Neural progenitor cell (in vitro differentiated cells): ENCODE measurements at regions not wholly inside any gene's neighbourhood (a gene's known extent, or its start where the extent isn't known, plus 50 kb on each side); places are given as distances from the start of the nearest gene placed in this dataset.
"Not testable (repeated sequence)": the region's sequence is repeated elsewhere in the genome, so short reads cannot be mapped to it uniquely, and the experiment has no call there.

Experiments used
- DNase-seq: peaks from one replicate; pipeline ENCODE4 v3.0.0-alpha.2; 2016; ENCODE audit warnings: low spot score
- H2AFZ ChIP-seq: fragments of 200-600 bp; sonication (generic); replicated peaks from 2 replicates; pipeline ENCODE4 v1.6.1; 2016; ENCODE audit warnings: antibody characterized with exemption
- H3F3A ChIP-seq: fragments of 200-600 bp; sonication (generic); 2 replicates; pipeline ENCODE4 v1.6.1; 2016; ENCODE audit warnings: antibody characterized with exemption, low read depth
- H3K27ac ChIP-seq: fragments of 200-600 bp; sonication (generic); 2 replicates; pipeline ENCODE4 v1.5.1; 2016; ENCODE audit warnings: mild to moderate bottlenecking
- H3K27me3 ChIP-seq: fragments of 200-600 bp; sonication (generic); 2 replicates; pipeline ENCODE4 v1.6.1; 2016; ENCODE audit warnings: mild to moderate bottlenecking, moderate library complexity
- H3K36me3 ChIP-seq: fragments of 200-600 bp; sonication (generic); 2 replicates; pipeline ENCODE4 v1.5.1; 2016
- H3K4me1 ChIP-seq: fragments of 200-600 bp; sonication (generic); 2 replicates; pipeline ENCODE4 v1.6.1; 2016; ENCODE audit warnings: mixed run types
- H3K4me2 ChIP-seq: fragments of 200-600 bp; sonication (generic); 2 replicates; pipeline ENCODE4 v1.6.1; 2016
- H3K4me3 ChIP-seq: fragments of 200-600 bp; sonication (generic); 2 replicates; pipeline ENCODE4 v1.5.1; 2016
- H3K79me2 ChIP-seq: fragments of 200-600 bp; sonication (generic); 2 replicates; pipeline ENCODE4 v1.6.1; 2016; ENCODE audit warnings: low read depth
- H3K9ac ChIP-seq: fragments of 200-600 bp; sonication (generic); 2 replicates; pipeline ENCODE4 v1.6.1; 2016
- H3K9me3 ChIP-seq: fragments of 200-600 bp; sonication (generic); 2 replicates; pipeline ENCODE4 v1.5.1; 2016; ENCODE audit warnings: low read depth
- H4K20me1 ChIP-seq: fragments of 200-600 bp; sonication (generic); 2 replicates; pipeline ENCODE4 v1.6.1; 2016; ENCODE audit warnings: low read depth
- H3K27ac Mint-ChIP-seq: 3 replicates; pipeline ENCODE4 v1.8.0; 2021; ENCODE audit warnings: mixed read lengths
- H3K27me3 Mint-ChIP-seq: 2 replicates; pipeline ENCODE4 v1.8.0; 2022; ENCODE audit warnings: low read depth, mild to moderate bottlenecking, inconsistent platforms, moderate library complexity, mixed read lengths; ENCODE audit not compliant: insufficient read depth
- H3K36me3 Mint-ChIP-seq: 3 replicates; pipeline ENCODE4 v1.8.0; 2021; ENCODE audit warnings: mixed read lengths
- H3K4me1 Mint-ChIP-seq: 3 replicates; pipeline ENCODE4 v1.8.0; 2021; ENCODE audit warnings: mixed read lengths
- H3K4me3 Mint-ChIP-seq: 3 replicates; pipeline ENCODE4 v1.8.0; 2021; ENCODE audit warnings: mild to moderate bottlenecking, moderate library complexity, mixed read lengths
- H3K9me3 Mint-ChIP-seq: 3 replicates; pipeline ENCODE4 v1.8.0; 2020; ENCODE audit warnings: mixed read lengths
- CTCF ChIP-seq: fragments of 200-600 bp; sonication (generic); IDR thresholded peaks from 2 replicates; pipeline ENCODE4 v1.5.1; 2017; ENCODE audit warnings: antibody characterized with exemption, mild to moderate bottlenecking
- EZH2 ChIP-seq: fragments of 200-600 bp; sonication (generic); IDR thresholded peaks from 2 replicates; pipeline ENCODE4 v1.6.1; 2017; ENCODE audit warnings: antibody characterized with exemption, mild to moderate bottlenecking, moderate library complexity
- EZH2phosphoT487 ChIP-seq: fragments of 200-600 bp; sonication (generic); IDR thresholded peaks from 2 replicates; pipeline ENCODE4 v1.6.1; 2017; ENCODE audit warnings: antibody characterized with exemption

GRCh38 chr5:145462525-145462924 lies 372.6 kb downstream of the PRELID2 start:
- Mint-ChIP-seq H3K9me3 (no peaks in the 10 kb centered on the region), H3K27me3 (no peaks in the 10 kb centered on the region), H3K4me3 (no peak overlapping the region), H3K4me1 (no peaks in the 10 kb centered on the region), H3K36me3 (no peaks in the 10 kb centered on the region), H3K27ac (no peak overlapping the region)
- Histone ChIP-seq H3K4me1 (no peaks in the 10 kb centered on the region), H3K36me3 (no peaks in the 10 kb centered on the region), H3K9ac (no peak overlapping the region), H3K4me3 (no peak overlapping the region), H3F3A (no peaks in the 10 kb centered on the region), H3K4me2 (no peak overlapping the region), H4K20me1 (no peaks in the 10 kb centered on the region), H3K27me3 (no peaks in the 10 kb centered on the region), H3K9me3 (no peaks in the 10 kb centered on the region), H2AFZ (no peak overlapping the region), H3K79me2 (no peaks in the 10 kb centered on the region), H3K27ac (no peak overlapping the region)
- no peak for DNase-seq
- TF ChIP-seq CTCF, result no peak
- TF ChIP-seq EZH2phosphoT487, result no peak
- no peak for TF ChIP-seq EZH2

GRCh38 chr5:145450286-145450885 lies 384.8 kb downstream of the PRELID2 start:
- Mint-ChIP-seq H3K27ac (no peak overlapping the region), H3K4me1 (peaks cover 8% of the 10 kb centered on the region), H3K27me3 (no peaks in the 10 kb centered on the region), H3K9me3 (peaks cover 15% of the 10 kb centered on the region), H3K4me3 (no peak overlapping the region), H3K36me3 (no peaks in the 10 kb centered on the region)
- Histone ChIP-seq H3K36me3 (no peaks in the 10 kb centered on the region), H3K9ac (no peak overlapping the region), H3F3A (no peaks in the 10 kb centered on the region), H3K4me3 (no peak overlapping the region), H3K9me3 (no peaks in the 10 kb centered on the region), H4K20me1 (no peaks in the 10 kb centered on the region), H3K27me3 (no peaks in the 10 kb centered on the region), H3K79me2 (no peaks in the 10 kb centered on the region), H3K4me2 (no peak overlapping the region), H2AFZ (no peak overlapping the region), H3K4me1 (no peaks in the 10 kb centered on the region), H3K27ac (no peak overlapping the region)
- DNase-seq, result no peak
- TF ChIP-seq EZH2 (no peak), EZH2phosphoT487 (no peak), CTCF (no peak)

- Histone ChIP-seq H3K4me2 (no peak overlapping the region), H2AFZ (no peak overlapping the region), H3K9ac (no peak overlapping the region), H3K27me3 (no peaks in the 10 kb centered on the region), H3K79me2 (no peaks in the 10 kb centered on the region), H3K36me3 (no peaks in the 10 kb centered on the region), H3F3A (no peaks in the 10 kb centered on the region), H3K27ac (no peak overlapping the region), H3K4me3 (no peak overlapping the region), H3K4me1 (no peaks in the 10 kb centered on the region), H4K20me1 (no peaks in the 10 kb centered on the region), H3K9me3 (no peaks in the 10 kb centered on the region)
- H3K4me3 Mint-ChIP-seq, result no peak overlapping the region
- no peak overlapping the region for H3K27ac Mint-ChIP-seq
- TF ChIP-seq CTCF (no peak), EZH2phosphoT487 (no peak), EZH2 (no peak)
- no peak for DNase-seq
- peaks cover 13% of the 10 kb centered on the region for H3K9me3 Mint-ChIP-seq
- no peaks in the 10 kb centered on the region for H3K36me3 Mint-ChIP-seq
- peaks cover 8% of the 10 kb centered on the region for H3K4me1 Mint-ChIP-seq
- H3K27me3 Mint-ChIP-seq, result no peaks in the 10 kb centered on the region
These were observed 385.3 kb downstream of the PRELID2 start for GRCh38 chr5:145449794-145450193.

GRCh38 chr5:145446875-145447274 lies 388.3 kb downstream of the PRELID2 start:
- H3K36me3 Mint-ChIP-seq, H3K9me3 ChIP-seq, H3K9ac ChIP-seq, H2AFZ ChIP-seq, H3K27me3 Mint-ChIP-seq, H3K4me3 Mint-ChIP-seq, H3K27ac ChIP-seq, H3K4me1 ChIP-seq, H3K79me2 ChIP-seq, H3K27me3 ChIP-seq, H3K4me2 ChIP-seq, H3K27ac Mint-ChIP-seq, H4K20me1 ChIP-seq, DNase-seq, H3F3A ChIP-seq, H3K36me3 ChIP-seq, H3K4me3 ChIP-seq, H3K9me3 Mint-ChIP-seq: not testable (repeated sequence)
- H3K4me1 Mint-ChIP-seq, result peaks cover 17% of the 10 kb centered on the region
